ENCODE measurements at regions not wholly inside any gene's neighbourhood (a gene's known extent, or its start where the extent isn't known, plus 50 kb on each side); places are given as distances from the start of the nearest gene placed in this dataset.

DNA sequence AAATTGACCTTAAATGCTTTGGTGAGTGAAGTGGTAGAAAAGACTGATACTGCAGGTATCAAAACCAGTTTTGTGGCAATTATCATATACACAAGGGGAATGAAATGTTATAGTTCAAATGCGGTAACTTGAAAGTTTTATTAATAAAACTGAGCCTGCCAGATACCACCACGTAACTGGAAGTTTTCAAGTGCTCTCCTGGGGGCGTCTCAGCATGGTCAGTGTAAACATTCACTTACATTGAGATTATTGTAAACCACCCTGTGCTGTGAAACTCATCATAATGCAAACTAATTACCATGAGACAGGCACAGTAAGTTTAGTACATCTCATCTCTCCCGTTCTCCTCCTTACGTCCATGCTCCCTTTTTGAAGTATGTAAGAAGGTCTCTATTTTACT is 280.7 kb upstream of the FAR2 start:
- DNase-seq = no peak
- H3K4me3 Mint-ChIP-seq = no peak overlapping the region
- WGBS (ENCODE audit: extremely low coverage, insufficient read length, low lambda C conversion rate) = no CpG with 5 or more reads among the region's 5 CpGs
- no peak overlapping the region for H2BK15ac ChIP-seq (ENCODE audit: low read depth, low read length)
- H3K27ac Mint-ChIP-seq = no peak overlapping the region
- H3K4me1 ChIP-seq (ENCODE audit: insufficient read depth, low read length) = 0 out of 2 replicates have a peak, but pooled peaks cover 3% of the 10 kb centered on the region
- H3K79me2 ChIP-seq (ENCODE audit: insufficient read depth, low read length) = no peaks in the 10 kb centered on the region
- H2BK12ac ChIP-seq (ENCODE audit: insufficient read length, low read depth, low read length) = no peak overlapping the region
- H3K9ac ChIP-seq (ENCODE audit: extremely low read depth, insufficient read length, low read length) = no peak overlapping the region
- H3K79me1 ChIP-seq (ENCODE audit: insufficient read depth, low read depth, low read length, poor library complexity, severe bottlenecking) = no peaks in the 10 kb centered on the region
- H2AK5ac ChIP-seq (ENCODE audit: insufficient read length, low read length) = no peak overlapping the region
- no peaks in the 10 kb centered on the region for H3K36me3 Mint-ChIP-seq (ENCODE audit: insufficient read depth in 1 of 3, low read depth in 3 of 3)
- no peaks in the 10 kb centered on the region; a peak in 1 of 5 replicates for H3K9me3 Mint-ChIP-seq
- no peak overlapping the region for H2AFZ ChIP-seq (ENCODE audit: low read length)
- H3K14ac ChIP-seq (ENCODE audit: insufficient read depth, low read length) = no peak overlapping the region
- no peak overlapping the region for H4K5ac ChIP-seq (ENCODE audit: insufficient read length, low read depth, low read length)
- no peak overlapping the region for H3K27ac ChIP-seq (ENCODE audit: insufficient read length, low read depth, low read length)
- no peak overlapping the region for H3T11ph ChIP-seq (ENCODE audit: low read length)
- H3K18ac ChIP-seq (ENCODE audit: insufficient read length, low read depth, low read length) = no peak overlapping the region
- no peak overlapping the region for H3K4ac ChIP-seq (ENCODE audit: low read depth, low read length)
- no peak overlapping the region for H3K23ac ChIP-seq (ENCODE audit: insufficient read length, low read depth, low read length)
- H4K8ac ChIP-seq (replicated peaks; ENCODE audit: insufficient read length, low read depth, low read length) = no peak overlapping the region
- no peak overlapping the region for H4K91ac ChIP-seq (ENCODE audit: insufficient read length, low read depth, low read length)
- no peak overlapping the region for H2BK20ac ChIP-seq (ENCODE audit: low read depth, low read length, poor library complexity, severe bottlenecking)
- H3K27me3 Mint-ChIP-seq (ENCODE audit: low read depth) = peaks cover 33% of the 10 kb centered on the region
- TF ChIP-seq, protein P1, sequence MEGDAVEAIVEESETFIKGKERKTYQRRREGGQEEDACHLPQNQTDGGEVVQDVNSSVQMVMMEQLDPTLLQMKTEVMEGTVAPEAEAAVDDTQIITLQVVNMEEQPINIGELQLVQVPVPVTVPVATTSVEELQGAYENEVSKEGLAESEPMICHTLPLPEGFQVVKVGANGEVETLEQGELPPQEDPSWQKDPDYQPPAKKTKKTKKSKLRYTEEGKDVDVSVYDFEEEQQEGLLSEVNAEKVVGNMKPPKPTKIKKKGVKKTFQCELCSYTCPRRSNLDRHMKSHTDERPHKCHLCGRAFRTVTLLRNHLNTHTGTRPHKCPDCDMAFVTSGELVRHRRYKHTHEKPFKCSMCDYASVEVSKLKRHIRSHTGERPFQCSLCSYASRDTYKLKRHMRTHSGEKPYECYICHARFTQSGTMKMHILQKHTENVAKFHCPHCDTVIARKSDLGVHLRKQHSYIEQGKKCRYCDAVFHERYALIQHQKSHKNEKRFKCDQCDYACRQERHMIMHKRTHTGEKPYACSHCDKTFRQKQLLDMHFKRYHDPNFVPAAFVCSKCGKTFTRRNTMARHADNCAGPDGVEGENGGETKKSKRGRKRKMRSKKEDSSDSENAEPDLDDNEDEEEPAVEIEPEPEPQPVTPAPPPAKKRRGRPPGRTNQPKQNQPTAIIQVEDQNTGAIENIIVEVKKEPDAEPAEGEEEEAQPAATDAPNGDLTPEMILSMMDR (conservative IDR thresholded peaks at IDR 0.05) = no peak
- no peaks in the 10 kb centered on the region for H3K9me3 ChIP-seq (ENCODE audit: control insufficient read depth, low read depth, low read length)
- no peaks in the 10 kb centered on the region for H4K20me1 ChIP-seq (ENCODE audit: control insufficient read depth, insufficient read depth, insufficient read length)
- no peaks in the 10 kb centered on the region for H3K27me3 ChIP-seq (ENCODE audit: insufficient read depth, low read length)
- peaks cover 26% of the 10 kb centered on the region in 2 experiments for H3K4me1 Mint-ChIP-seq
- no peaks in the 10 kb centered on the region for H3K23me2 ChIP-seq (ENCODE audit: insufficient read length, low read depth, low read length, poor library complexity, severe bottlenecking)
- no peak overlapping the region for H2BK120ac ChIP-seq (ENCODE audit: low read depth, low read length, poor library complexity, severe bottlenecking)
- no peak overlapping the region for H3K56ac ChIP-seq (ENCODE audit: insufficient read length, low read depth, low read length)
- H2BK5ac ChIP-seq (ENCODE audit: insufficient read length, low read length) = no peak overlapping the region
- H3K4me2 ChIP-seq (ENCODE audit: insufficient read depth, insufficient read length, low read length) = no peak overlapping the region

All from H9 (cell line).